Neural progenitor cell (in vitro differentiated cells): ENCODE measurements at regions not wholly inside any gene's neighbourhood (a gene's known extent, or its start where the extent isn't known, plus 50 kb on each side); places are given as distances from the start of the nearest gene placed in this dataset.

ENCODE experiments used
- CTCF ChIP-seq: fragments of 200-600 bp; sonication (generic); IDR thresholded peaks from 2 replicates; pipeline ENCODE4 v1.5.1; 2017; ENCODE audit warnings: antibody characterized with exemption, mild to moderate bottlenecking
- EZH2 ChIP-seq: fragments of 200-600 bp; sonication (generic); IDR thresholded peaks from 2 replicates; pipeline ENCODE4 v1.6.1; 2017; ENCODE audit warnings: antibody characterized with exemption, mild to moderate bottlenecking, moderate library complexity
- EZH2phosphoT487 ChIP-seq: fragments of 200-600 bp; sonication (generic); IDR thresholded peaks from 2 replicates; pipeline ENCODE4 v1.6.1; 2017; ENCODE audit warnings: antibody characterized with exemption

GRCh38 chr5:39668980-39669379, 244.2 kb upstream of the DAB2 start:
- TF ChIP-seq CTCF (no peak), EZH2 (no peak), EZH2phosphoT487 (no peak)
